HG03439 (cell line): ENCODE measurements at regions not wholly inside any gene's neighbourhood (a gene's known extent, or its start where the extent isn't known, plus 50 kb on each side); places are given as distances from the start of the nearest gene placed in this dataset.
"Not testable (repeated sequence)": the region's sequence is repeated elsewhere in the genome, so short reads cannot be mapped to it uniquely, and the experiment has no call there.

ENCODE experiments used
- ATAC-seq: cut with Tn5 transposase; IDR thresholded peaks from one replicate; pipeline ENCODE4 v1.9.1; 2021; ENCODE audit warnings: mild to moderate bottlenecking, moderate library complexity; ENCODE audit not compliant: unreplicated experiment

DNA sequence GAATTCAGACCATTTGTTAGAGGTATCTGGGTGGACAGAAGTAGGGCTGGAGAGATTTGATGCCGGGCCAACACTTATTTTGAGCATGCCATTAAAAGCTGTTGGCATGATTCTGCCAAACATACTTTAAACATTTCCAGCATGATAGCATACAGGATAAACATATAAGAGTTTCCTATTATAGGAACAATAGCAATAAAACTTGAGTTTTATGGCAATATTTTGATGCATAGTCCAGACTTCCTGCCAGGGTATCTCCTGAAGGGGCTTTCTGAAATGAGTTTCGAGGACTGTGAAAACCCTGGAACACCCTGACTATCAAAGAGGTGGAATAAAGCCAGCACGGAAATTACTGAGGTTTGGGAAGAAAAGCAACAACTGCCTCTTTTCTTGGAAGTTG, 1398.0 kb upstream of the NXPH2 start:
- ATAC-seq, result no peak

GRCh38 chr2:140177086-140177485, 1396.9 kb upstream of the NXPH2 start:
- ATAC-seq, result no peak

DNA sequence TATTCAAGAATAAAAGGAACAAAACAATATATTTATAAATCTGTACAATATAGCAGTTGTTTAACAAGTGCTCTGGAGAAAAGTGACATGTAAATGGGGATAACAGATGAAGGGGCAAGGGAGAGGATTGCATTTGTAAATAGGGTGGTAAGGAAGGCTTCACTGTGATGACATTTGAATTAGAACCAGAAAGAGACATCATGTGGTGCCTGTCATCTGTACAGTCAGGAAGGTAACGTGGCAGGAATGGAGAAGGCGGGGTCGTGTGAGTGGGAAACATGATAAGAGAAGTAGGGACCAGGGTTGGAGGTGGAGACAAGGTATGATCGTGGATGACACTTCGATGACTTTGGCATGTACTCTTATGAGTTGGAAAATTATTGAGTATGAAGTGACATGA, 1393.6 kb upstream of the NXPH2 start:
- ATAC-seq, result no peak

GRCh38 chr2:140164449-140164848, 1384.3 kb upstream of the NXPH2 start:
- ATAC-seq, result no peak

- ATAC-seq, result no peak
Observed at GRCh38 chr2:140158259-140158658, 1378.1 kb upstream of the NXPH2 start.

DNA sequence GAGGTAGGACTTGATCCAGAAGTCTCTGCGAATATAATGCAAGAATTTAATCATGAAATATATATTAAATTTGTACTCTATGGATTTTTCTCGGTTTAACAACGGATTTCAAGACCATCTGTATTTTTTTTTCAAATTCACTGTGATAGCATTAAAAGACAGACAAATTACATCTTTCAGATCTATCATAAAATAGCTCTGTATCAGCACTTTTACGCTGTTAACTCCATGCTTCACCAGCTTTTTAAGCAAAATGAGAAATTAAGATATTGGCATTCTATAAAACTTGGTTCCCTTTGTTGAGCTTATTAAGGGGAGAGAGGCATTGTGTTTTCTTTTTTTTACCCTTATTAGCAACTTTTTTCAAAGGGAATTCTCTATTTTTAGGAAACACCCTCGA, 1377.6 kb upstream of the NXPH2 start:
- no peak for ATAC-seq

GRCh38 chr2:140154706-140155105, 1374.5 kb upstream of the NXPH2 start:
- ATAC-seq, result no peak

- ATAC-seq, result no peak
Observed at GRCh38 chr2:140154271-140154670, 1374.1 kb upstream of the NXPH2 start.

GRCh38 chr2:140144611-140145010, 1364.4 kb upstream of the NXPH2 start:
- ATAC-seq, result no peak

DNA sequence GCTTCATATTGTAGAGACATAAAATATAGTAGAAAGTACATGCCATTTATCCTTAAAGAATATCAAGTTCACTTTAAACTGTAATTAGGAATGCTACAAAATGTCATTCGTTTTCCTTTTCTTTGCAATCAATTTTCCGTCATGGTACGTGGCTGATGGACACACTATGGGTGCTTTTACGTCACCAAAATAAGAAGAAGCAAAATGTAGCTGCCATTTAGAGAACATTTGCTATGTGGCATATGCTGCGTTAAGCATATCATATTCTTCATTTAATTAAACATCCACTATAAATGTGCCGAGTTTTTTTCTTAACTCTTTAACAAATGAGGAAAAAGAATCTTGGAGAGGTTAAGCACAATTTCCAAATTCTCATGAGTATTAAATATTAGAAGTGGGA, 1358.5 kb upstream of the NXPH2 start:
- no peak for ATAC-seq

DNA sequence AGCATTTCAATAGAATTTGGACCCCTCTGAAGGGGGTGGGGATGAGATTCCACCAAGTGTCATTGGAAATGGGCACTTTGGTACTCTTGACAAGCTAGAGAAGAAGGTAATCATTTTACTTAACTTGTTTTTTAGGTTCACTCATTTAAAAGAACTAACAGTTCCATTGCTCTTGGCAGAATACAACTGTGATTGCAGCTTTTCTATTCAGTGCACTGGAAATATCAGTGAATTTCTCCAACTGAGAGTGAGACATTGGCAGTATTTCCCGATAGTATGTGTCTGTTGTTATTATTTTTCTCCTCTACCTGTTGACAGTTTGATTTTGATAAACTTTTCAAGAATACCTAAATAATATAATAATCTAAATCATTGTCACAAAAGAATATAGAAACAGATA, 1356.7 kb upstream of the NXPH2 start:
- ATAC-seq, result no peak

- no peak for ATAC-seq
Observed at GRCh38 chr2:140136366-140136765, 1356.2 kb upstream of the NXPH2 start.

- no peak for ATAC-seq
Observed at GRCh38 chr2:140128909-140129308, 1348.7 kb upstream of the NXPH2 start.

DNA sequence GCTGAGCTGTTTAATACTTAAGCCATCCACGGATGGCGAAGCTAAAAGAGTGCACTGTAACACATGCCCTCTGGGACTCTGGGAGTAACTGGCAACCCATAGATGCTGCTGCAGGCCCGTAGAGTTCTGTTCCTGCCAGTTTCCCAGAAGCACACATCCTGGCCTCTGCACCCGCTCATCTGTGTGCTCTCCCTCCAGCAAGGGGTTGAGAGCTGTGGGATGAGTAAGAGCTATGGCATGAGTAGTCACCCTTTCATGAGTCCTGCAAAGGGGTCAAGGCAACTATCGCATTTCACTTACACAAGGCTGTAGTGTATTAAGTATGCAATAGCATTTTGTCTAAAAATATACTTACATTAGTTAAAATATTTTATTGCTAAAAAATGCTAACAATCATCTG, 1341.8 kb upstream of the NXPH2 start:
- no peak for ATAC-seq

DNA sequence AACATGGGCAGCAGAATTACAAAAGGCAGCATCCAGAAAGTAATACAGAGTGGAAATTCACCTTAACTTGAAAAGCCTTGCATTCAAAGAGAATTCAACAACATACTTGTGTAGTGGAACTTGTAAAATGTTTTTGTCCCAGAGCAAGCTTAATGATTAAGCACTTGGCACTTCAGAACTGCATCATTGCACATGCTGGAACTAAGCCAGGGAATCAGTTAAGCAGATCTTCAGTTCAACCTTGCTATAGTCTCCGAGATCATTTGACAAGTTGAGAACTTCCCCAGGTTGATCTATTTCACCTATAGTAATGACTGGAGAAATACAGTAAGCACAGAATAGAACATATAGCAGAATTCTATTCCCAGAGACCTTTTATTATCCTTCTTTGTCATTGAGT, 1337.2 kb upstream of the NXPH2 start:
- no peak for ATAC-seq

- ATAC-seq, result no peak
Observed at GRCh38 chr2:140108706-140109475, 1328.7 kb upstream of the NXPH2 start.

DNA sequence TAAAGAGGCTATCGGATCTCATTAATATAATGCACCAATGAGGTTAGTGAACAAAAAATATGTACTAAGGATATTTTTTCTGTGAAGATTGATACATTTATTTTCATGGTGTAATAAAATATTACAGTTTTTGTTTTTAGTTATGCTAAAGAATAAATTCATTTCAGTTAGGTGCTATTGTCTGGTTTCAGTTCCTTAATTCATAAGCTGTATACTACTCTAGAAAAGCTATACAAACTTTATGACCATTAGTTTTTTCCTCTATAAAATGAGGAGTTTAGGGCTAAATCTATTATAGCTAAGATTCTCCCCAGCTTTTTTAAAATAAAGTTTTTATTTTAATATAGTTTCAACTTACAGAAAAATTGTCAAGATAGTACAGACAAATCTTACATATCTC, 1311.7 kb upstream of the NXPH2 start:
- no peak for ATAC-seq

GRCh38 chr2:140086964-140087363, 1306.8 kb upstream of the NXPH2 start:
- no peak for ATAC-seq

GRCh38 chr2:140085674-140086073, 1305.5 kb upstream of the NXPH2 start:
- ATAC-seq, result no peak

DNA sequence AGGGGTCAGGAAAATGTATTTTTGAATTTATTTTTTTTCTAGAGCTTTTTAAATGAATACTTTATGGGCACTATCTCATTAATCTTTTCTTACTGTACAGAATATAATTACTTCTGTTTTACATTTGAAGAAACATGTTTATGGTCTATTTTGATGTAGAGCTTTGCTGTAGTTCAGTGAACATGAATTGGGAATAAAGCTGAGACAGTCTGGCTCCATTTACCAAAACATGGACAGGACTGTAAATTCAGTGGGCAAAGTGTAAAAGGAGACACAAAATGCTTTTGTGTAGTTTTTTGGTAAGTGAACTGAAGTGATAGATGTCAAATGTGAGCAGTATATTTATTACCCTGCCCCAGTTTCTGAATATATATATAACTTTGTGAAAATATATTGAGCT, 1298.8 kb upstream of the NXPH2 start:
- ATAC-seq, result no peak

GRCh38 chr2:140076164-140076563, 1296.0 kb upstream of the NXPH2 start:
- no peak for ATAC-seq

- not testable (repeated sequence) for ATAC-seq
Observed at GRCh38 chr2:140073763-140074162, 1293.6 kb upstream of the NXPH2 start.

DNA sequence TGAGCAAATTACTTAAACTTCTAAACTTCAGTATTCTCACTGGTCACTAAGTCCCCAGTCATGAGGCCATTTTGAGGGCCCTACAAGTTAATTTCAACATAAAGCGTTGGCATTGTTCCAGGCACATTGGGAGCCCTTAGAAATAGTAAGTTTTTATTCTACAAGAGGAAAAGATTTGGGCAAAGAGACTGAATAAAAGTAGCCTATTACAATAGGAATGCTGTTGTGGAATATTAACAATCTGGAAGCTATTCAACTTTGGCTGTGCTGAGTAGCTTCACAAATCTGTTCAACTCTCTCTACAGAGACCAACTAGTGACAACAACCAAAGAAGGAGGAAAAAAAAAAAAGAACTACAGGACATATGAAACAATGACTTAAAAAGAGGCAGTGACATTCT, 1287.5 kb upstream of the NXPH2 start:
- ATAC-seq, result no peak
